Keratinocyte (primary cell): ENCODE measurements at regions not wholly inside any gene's neighbourhood (a gene's known extent, or its start where the extent isn't known, plus 50 kb on each side); places are given as distances from the start of the nearest gene placed in this dataset.

Experiments
- CTCF ChIP-seq, 3 experiments: IDR thresholded peaks in 1 of 3; conservative IDR thresholded peaks in 1 of 3; optimal IDR thresholded peaks in 1 of 3; 2 replicates in 2 of 3; 3 replicates in 1 of 3; pipeline versions ENCODE3 to v1.5.1; 2011; ENCODE audit warnings: low read length in 3 of 3, mild to moderate bottlenecking in 3 of 3, moderate library complexity in 2 of 3, control low read depth in 1 of 3, inconsistent platforms in 1 of 3; ENCODE audit not compliant: insufficient read depth in 2 of 3; ENCODE audit errors: extremely low read depth in 1 of 3
- EZH2 ChIP-seq: IDR thresholded peaks from one replicate; pipeline ENCODE4 v1.6.1; 2012; ENCODE audit warnings: inconsistent platforms, mild to moderate bottlenecking, low read length, moderate library complexity

DNA sequence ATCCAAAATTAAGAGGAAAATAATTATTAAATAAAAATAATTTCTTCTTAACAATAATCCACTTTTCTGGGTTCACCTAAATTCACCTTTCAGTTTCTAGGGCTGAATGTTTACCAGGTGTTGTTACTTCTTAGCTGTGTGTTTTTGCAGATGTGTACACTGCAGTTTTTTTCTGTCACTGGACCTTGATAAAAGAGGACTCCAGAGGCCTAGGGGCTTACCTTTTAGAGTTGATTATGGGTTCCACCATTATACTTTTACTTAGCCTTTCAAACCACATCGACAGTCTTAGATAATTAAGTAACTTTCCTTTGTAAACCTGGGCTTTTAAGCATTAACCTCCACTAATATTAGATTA lies 766.5 kb downstream of the BCKDHB start:
- TF ChIP-seq CTCF (optimal IDR thresholded peaks at IDR 0.05 in 1 of 3, IDR thresholded peaks at IDR 0.05 in 1 of 3, conservative IDR thresholded peaks at IDR 0.05 in 1 of 3; ENCODE audit: extremely low read depth in 1 of 3, insufficient read depth in 2 of 3, low read length in 3 of 3) (no peak), EZH2 (no peak)
